Transverse colon (tissue), 4 donors: ENCODE measurements at regions not wholly inside any gene's neighbourhood (a gene's known extent, or its start where the extent isn't known, plus 50 kb on each side); places are given as distances from the start of the nearest gene placed in this dataset.

Experiments used
- DNase-seq: peaks from one replicate; pipeline ENCODE4 v3.0.0-alpha.2; 2019
- H3K27ac ChIP-seq, 4 donors: fragments of 200-600 bp; sonication (generic); 2 replicates each; pipeline ENCODE4 v1.5.1; 2016 to 2018; ENCODE audit warnings: inconsistent platforms in 4 of 4
- H3K27me3 ChIP-seq: fragments of 200-600 bp; sonication (generic); 2 replicates; pipeline ENCODE4 v1.5.1; 2017; ENCODE audit warnings: inconsistent platforms
- H3K36me3 ChIP-seq, 4 donors: fragments of 200-600 bp; sonication (generic); 2 replicates each; pipeline ENCODE4 v1.5.1; 2017 to 2019; ENCODE audit warnings: inconsistent platforms in 4 of 4
- H3K4me1 ChIP-seq, 4 donors: fragments of 200-600 bp; sonication (generic); 2 replicates each; pipeline ENCODE4 v1.5.1; 2017 to 2020; ENCODE audit warnings: inconsistent platforms in 4 of 4
- H3K4me3 ChIP-seq, 4 donors: fragments of 200-600 bp; sonication (generic); 1 replicate in 1 of 4; 2 replicates in 3 of 4; pipeline versions ENCODE4 v1.5.1 to v1.6.1; 2017 to 2019; ENCODE audit warnings: inconsistent platforms in 4 of 4
- H3K9me3 ChIP-seq, 2 donors: fragments of 200-600 bp; sonication (generic); 2 replicates each; pipeline ENCODE4 v1.5.1; 2017 to 2019; ENCODE audit warnings: inconsistent platforms in 2 of 2
- CTCF ChIP-seq, 5 experiments: fragments of 200-600 bp in 3 of 5; fragments of 450-650 bp in 2 of 5; sonication (generic) in 3 of 5; IDR thresholded peaks; 1 replicate in 2 of 5; 2 replicates in 3 of 5; pipeline ENCODE4 v1.5.1; 2016 to 2017; ENCODE audit warnings: antibody characterized with exemption in 5 of 5, inconsistent platforms in 3 of 5, mild to moderate bottlenecking in 2 of 5, moderate library complexity in 1 of 5
- EP300 ChIP-seq: sonication (generic); formaldehyde crosslinking; IDR thresholded peaks from one replicate; pipeline ENCODE4 v1.6.1; 2017; ENCODE audit warnings: antibody characterized with exemption, low read depth
- POLR2A ChIP-seq: fragments of 450-650 bp; IDR thresholded peaks from one replicate; pipeline ENCODE4 v1.6.1; 2016; ENCODE audit warnings: antibody characterized with exemption, mild to moderate bottlenecking, moderate library complexity
- POLR2AphosphoS5 ChIP-seq, 3 donors: sonication (generic); formaldehyde crosslinking; IDR thresholded peaks; one replicate each; pipeline ENCODE4 v1.6.1; 2016; ENCODE audit warnings: antibody characterized with exemption in 3 of 3
- WGBS, 2 donors: methylation state at CpG; one replicate each; pipeline ENCODE4 v1.1.5; 2018; ENCODE audit warnings: low coverage in 1 of 2; 5-methylcytosine and 5-hydroxymethylcytosine counted together
- in situ Hi-C, 4 donors: fragments of 200-750 bp; cut with MboI; loops; one replicate each; pipeline versions ENCODE4 v1.15.0 to v1.15.1; 2017; ENCODE audit warnings: low sequenced_read_pairs in 3 of 4, low pct_ligation_motif_present in 1 of 4, low pct_unique_long_range_greater_than_20kb in 1 of 4
- intact Hi-C: fragments of 100-400 bp; cut with DNase I; formaldehyde crosslinking; loops from one replicate; pipeline ENCODE4 v1.15.1; 2023; ENCODE audit warnings: low total_unique reads

GRCh38 chr19:28905996-28906395, 307.0 kb downstream of the UQCRFS1 start:
- Histone ChIP-seq H3K36me3 (no peaks in the 10 kb centered on the region), H3K9me3 (no peaks in the 10 kb centered on the region), H3K27ac (no peak overlapping the region), H3K4me3 (no peak overlapping the region), H3K27me3 (no peaks in the 10 kb centered on the region), H3K4me1 (no peaks in the 10 kb centered on the region)
- WGBS, 2 donors, result 72 to 77% methylated on average over 9 of the region's 9 CpGs
- TF ChIP-seq EP300 (no peak), POLR2A (no peak), POLR2AphosphoS5 (IDR thresholded peaks at IDR 0.05) (no peak), CTCF (IDR thresholded peaks at IDR 0.05) (no peak)
- DNase-seq, result no peak
- intact Hi-C loops, result no loop called here
- in situ Hi-C loops, result no loop called here

GRCh38 chr19:28899703-28900102, 313.2 kb downstream of the UQCRFS1 start:
- no peaks in the 10 kb centered on the region for H3K4me1 ChIP-seq
- no peaks in the 10 kb centered on the region for H3K36me3 ChIP-seq
- TF ChIP-seq POLR2A, result no peak
- no peak for TF ChIP-seq CTCF (IDR thresholded peaks at IDR 0.05)
- TF ChIP-seq EP300, result no peak
- TF ChIP-seq POLR2AphosphoS5 (IDR thresholded peaks at IDR 0.05), result no peak
- no peaks in the 10 kb centered on the region for H3K9me3 ChIP-seq
- intact Hi-C loops (loop anchor here (5.0 kb wide), 1 partner anchor 1102 kb away; no protein-coding TSS in a partner anchor), in situ Hi-C loops (loop anchor here in 1 of 4 donors (25.0 kb wide), 1 partner anchor 437 kb away; no protein-coding TSS in a partner anchor)
- WGBS, 2 donors, result 61 to 79% methylated on average over 4 of the region's 4 CpGs
- H3K27ac ChIP-seq, result no peak overlapping the region
- no peak for DNase-seq
- H3K4me3 ChIP-seq, result no peak overlapping the region
- no peaks in the 10 kb centered on the region for H3K27me3 ChIP-seq

- H3K4me1 ChIP-seq, result no peaks in the 10 kb centered on the region
- 75 to 86% methylated on average over 4 to 5 of the region's 5 CpGs for WGBS, 2 donors
- no peak overlapping the region for H3K4me3 ChIP-seq
- no peak for DNase-seq
- no peaks in the 10 kb centered on the region for H3K36me3 ChIP-seq
- no peak overlapping the region for H3K27ac ChIP-seq
- intact Hi-C loops, result no loop called here
- in situ Hi-C loops, result loop anchor here in 1 of 4 donors (25.0 kb wide), 1 partner anchor 436 kb away; no protein-coding TSS in a partner anchor
- no peaks in the 10 kb centered on the region for H3K9me3 ChIP-seq
- no peaks in the 10 kb centered on the region for H3K27me3 ChIP-seq
- TF ChIP-seq EP300 (no peak), POLR2A (no peak), POLR2AphosphoS5 (IDR thresholded peaks at IDR 0.05) (no peak), CTCF (IDR thresholded peaks at IDR 0.05) (no peak)
Observed at GRCh38 chr19:28898249-28898648, 314.7 kb downstream of the UQCRFS1 start.

GRCh38 chr19:28889941-28890670, 322.8 kb downstream of the UQCRFS1 start:
- Histone ChIP-seq H3K4me1 (no peaks in the 10 kb centered on the region), H3K9me3 (no peaks in the 10 kb centered on the region), H3K36me3 (no peaks in the 10 kb centered on the region), H3K27ac (no peak overlapping the region), H3K4me3 (no peak overlapping the region), H3K27me3 (no peaks in the 10 kb centered on the region)
- intact Hi-C loops, result loop anchor here (5.0 kb wide), 1 partner anchor 642 kb away; no protein-coding TSS in a partner anchor
- 36 to 81% methylated on average over 2 to 14 of the region's 14 CpGs for WGBS, 2 donors
- DNase-seq, result no peak
- TF ChIP-seq POLR2A, result no peak
- no peak for TF ChIP-seq CTCF (IDR thresholded peaks at IDR 0.05)
- TF ChIP-seq EP300, result no peak
- TF ChIP-seq POLR2AphosphoS5 (IDR thresholded peaks at IDR 0.05), result no peak
- in situ Hi-C loops, result loop anchor here in 2 of 4 donors (10.0 to 25.0 kb wide), 2 partner anchors 155 to 428 kb away; no protein-coding TSS in a partner anchor
